SK-N-SH treated with all-trans-retinoic acid at 6 μM for 48 hours (cell line): ENCODE measurements at regions not wholly inside any gene's neighbourhood (a gene's known extent, or its start where the extent isn't known, plus 50 kb on each side); places are given as distances from the start of the nearest gene placed in this dataset.

Experiments used
- ATAC-seq: fragments of 200-7000 bp; cut with Tn5 transposase; 3 replicates; pipeline ENCODE4 v1.9.1; 2020; ENCODE audit warnings: mild to moderate bottlenecking, moderate library complexity
- ARNTL ChIP-seq: fragments of 450-650 bp; formaldehyde crosslinking; IDR thresholded peaks from 2 replicates; pipeline ENCODE4 v1.5.0; 2020; ENCODE audit warnings: low read depth, mild to moderate bottlenecking, moderate library complexity, borderline replicate concordance
- BACH2 ChIP-seq: fragments of 250-450 bp; sonication (Bioruptor Pico); IDR thresholded peaks from 2 replicates; pipeline ENCODE4 v1.9.0; 2021; ENCODE audit warnings: mild to moderate bottlenecking, borderline replicate concordance
- CSDC2 ChIP-seq: fragments of 250-450 bp; sonication (Bioruptor Pico); IDR thresholded peaks from 2 replicates; pipeline ENCODE4 v1.5.0; 2020; ENCODE audit warnings: mild to moderate bottlenecking, moderate library complexity
- ESRRG ChIP-seq: fragments of 250-450 bp; sonication (Bioruptor Pico); IDR thresholded peaks from 2 replicates; pipeline ENCODE4 v1.6.1; 2021; ENCODE audit warnings: mild to moderate bottlenecking
- GLIS3 ChIP-seq: fragments of 250-450 bp; sonication (Bioruptor Pico); IDR thresholded peaks from 2 replicates; pipeline ENCODE4 v1.5.0; 2020; ENCODE audit warnings: mild to moderate bottlenecking, moderate library complexity
- OSR1 ChIP-seq: fragments of 250-450 bp; sonication (Bioruptor Pico); IDR thresholded peaks from 2 replicates; pipeline ENCODE4 v1.8.0; 2022; ENCODE audit warnings: moderate library complexity, mild to moderate bottlenecking, inconsistent platforms
- PPARA ChIP-seq: fragments of 250-450 bp; sonication (Bioruptor Pico); IDR thresholded peaks from 2 replicates; pipeline ENCODE4 v1.5.0; 2020; ENCODE audit warnings: mild to moderate bottlenecking, borderline replicate concordance
- RARB ChIP-seq: fragments of 250-450 bp; sonication (Bioruptor Pico); IDR thresholded peaks from 2 replicates; pipeline ENCODE4 v1.8.0; 2021; ENCODE audit warnings: mild to moderate bottlenecking, moderate library complexity
- SNAI2 ChIP-seq: fragments of 250-450 bp; sonication (Bioruptor Pico); IDR thresholded peaks from 2 replicates; pipeline ENCODE4 v1.5.0; 2020; ENCODE audit warnings: mild to moderate bottlenecking, moderate library complexity
- ZC3H10 ChIP-seq: fragments of 250-450 bp; sonication (Bioruptor Pico); IDR thresholded peaks from 2 replicates; pipeline ENCODE4 v1.5.1; 2021; ENCODE audit warnings: mild to moderate bottlenecking, moderate library complexity
- ZFP3 ChIP-seq: fragments of 250-450 bp; sonication (Bioruptor Pico); IDR thresholded peaks from 2 replicates; pipeline ENCODE4 v1.5.0; 2020; ENCODE audit warnings: mild to moderate bottlenecking, moderate library complexity
- ZFP30 ChIP-seq: fragments of 450-650 bp; formaldehyde crosslinking; IDR thresholded peaks from 2 replicates; pipeline ENCODE4 v1.5.0; 2022; ENCODE audit warnings: mild to moderate bottlenecking, moderate library complexity
- ZNF565 ChIP-seq: fragments of 450-650 bp; formaldehyde crosslinking; conservative IDR thresholded peaks from 2 replicates; pipeline ENCODE4 v1.5.0; 2020; ENCODE audit warnings: low read depth, mild to moderate bottlenecking, moderate library complexity
- ZNF70 ChIP-seq: fragments of 450-650 bp; formaldehyde crosslinking; IDR thresholded peaks from 2 replicates; pipeline ENCODE4 v1.5.0; 2020; ENCODE audit warnings: mild to moderate bottlenecking, moderate library complexity
- ZNF8 ChIP-seq: fragments of 450-650 bp; formaldehyde crosslinking; IDR thresholded peaks from 2 replicates; pipeline ENCODE4 v1.5.0; 2020; ENCODE audit warnings: mild to moderate bottlenecking, moderate library complexity
- TF ChIP-seq, protein P1 (sequence below): fragments of 250-450 bp; sonication (Bioruptor Pico); IDR thresholded peaks from 2 replicates; pipeline ENCODE4 v1.5.1; 2020; ENCODE audit warnings: low read depth, mild to moderate bottlenecking, moderate library complexity
- TF ChIP-seq, protein P2 (sequence below): fragments of 250-450 bp; sonication (Bioruptor Pico); IDR thresholded peaks from 2 replicates; pipeline ENCODE4 v1.8.0; 2021; ENCODE audit warnings: low read depth, mild to moderate bottlenecking, moderate library complexity, borderline replicate concordance
- TF ChIP-seq, protein P3 (sequence below): fragments of 250-450 bp; sonication (Bioruptor Pico); IDR thresholded peaks from 2 replicates; pipeline ENCODE4 v1.8.0; 2020; ENCODE audit warnings: mild to moderate bottlenecking, moderate library complexity, borderline replicate concordance
- TF ChIP-seq, protein P4 (sequence below): fragments of 250-450 bp; sonication (Bioruptor Pico); IDR thresholded peaks from 2 replicates; pipeline ENCODE4 v1.5.1; 2021; ENCODE audit warnings: mild to moderate bottlenecking, moderate library complexity

DNA sequence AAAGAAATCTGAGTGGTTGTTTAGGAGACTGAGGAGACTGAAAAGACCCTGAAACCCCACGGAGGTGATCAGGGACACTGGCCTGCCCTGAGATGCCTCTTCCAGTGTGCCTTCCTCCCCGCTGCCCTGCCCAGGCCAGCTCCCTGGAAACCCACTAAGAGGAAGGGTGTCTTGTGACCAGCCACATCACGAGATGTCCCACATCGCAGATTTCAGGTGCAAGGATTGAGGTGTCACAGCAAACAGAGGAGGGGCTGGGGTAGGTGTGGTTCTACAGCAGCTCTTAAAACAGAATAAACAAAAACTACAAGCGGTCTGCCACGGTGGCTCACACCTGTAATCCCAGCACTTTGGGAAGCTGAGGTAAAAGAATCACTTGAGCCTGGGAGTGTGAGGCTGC lies 184.3 kb upstream of the C14orf180 start:
- no peak for ATAC-seq
- no peak for TF ChIP-seq BACH2 (CRISPR knock-in tag)
- TF ChIP-seq, protein P1, sequence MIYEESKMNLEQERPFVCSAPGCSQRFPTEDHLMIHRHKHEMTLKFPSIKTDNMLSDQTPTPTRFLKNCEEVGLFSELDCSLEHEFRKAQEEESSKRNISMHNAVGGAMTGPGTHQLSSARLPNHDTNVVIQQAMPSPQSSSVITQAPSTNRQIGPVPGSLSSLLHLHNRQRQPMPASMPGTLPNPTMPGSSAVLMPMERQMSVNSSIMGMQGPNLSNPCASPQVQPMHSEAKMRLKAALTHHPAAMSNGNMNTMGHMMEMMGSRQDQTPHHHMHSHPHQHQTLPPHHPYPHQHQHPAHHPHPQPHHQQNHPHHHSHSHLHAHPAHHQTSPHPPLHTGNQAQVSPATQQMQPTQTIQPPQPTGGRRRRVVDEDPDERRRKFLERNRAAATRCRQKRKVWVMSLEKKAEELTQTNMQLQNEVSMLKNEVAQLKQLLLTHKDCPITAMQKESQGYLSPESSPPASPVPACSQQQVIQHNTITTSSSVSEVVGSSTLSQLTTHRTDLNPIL (CRISPR knock-in tag), result no peak

DNA sequence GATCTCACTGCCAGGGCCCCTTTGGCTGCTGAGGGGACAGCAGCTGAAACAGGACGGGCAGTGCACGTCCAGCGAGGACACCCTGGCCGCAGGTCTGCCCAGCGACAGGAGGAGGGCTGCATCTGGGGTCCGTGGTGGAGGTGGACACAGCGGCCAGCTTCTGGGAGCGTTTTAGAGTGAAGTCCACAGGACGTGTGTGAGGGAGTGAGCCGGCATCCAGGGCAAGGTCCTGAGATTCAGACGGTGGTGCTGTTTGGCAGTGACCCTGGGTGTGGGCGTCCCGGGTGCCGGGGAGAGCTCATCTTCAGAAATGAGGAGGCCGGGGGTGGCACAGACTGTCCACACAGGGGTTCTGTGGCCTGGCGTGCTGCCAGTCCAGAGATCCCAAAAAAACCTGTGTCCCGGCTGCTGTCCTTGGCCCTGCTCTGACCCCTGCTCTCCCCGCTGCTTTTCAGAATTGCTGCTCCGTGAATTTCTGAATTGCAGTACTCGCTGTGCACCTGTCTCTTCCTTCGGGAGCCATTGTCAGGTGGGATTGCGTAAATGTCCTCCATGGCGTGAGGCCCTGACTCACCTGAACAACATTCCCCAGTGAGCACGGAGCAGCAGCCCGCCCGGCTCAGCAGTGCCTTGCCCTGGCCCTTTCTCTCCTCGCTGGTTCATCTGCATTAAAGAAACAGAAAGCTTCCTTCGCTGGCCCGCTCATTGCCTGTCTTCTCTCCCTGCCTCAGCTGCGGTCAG lies 183.5 kb upstream of the C14orf180 start:
- TF ChIP-seq, protein P1 (CRISPR knock-in tag), result no peak
- TF ChIP-seq, protein P2, sequence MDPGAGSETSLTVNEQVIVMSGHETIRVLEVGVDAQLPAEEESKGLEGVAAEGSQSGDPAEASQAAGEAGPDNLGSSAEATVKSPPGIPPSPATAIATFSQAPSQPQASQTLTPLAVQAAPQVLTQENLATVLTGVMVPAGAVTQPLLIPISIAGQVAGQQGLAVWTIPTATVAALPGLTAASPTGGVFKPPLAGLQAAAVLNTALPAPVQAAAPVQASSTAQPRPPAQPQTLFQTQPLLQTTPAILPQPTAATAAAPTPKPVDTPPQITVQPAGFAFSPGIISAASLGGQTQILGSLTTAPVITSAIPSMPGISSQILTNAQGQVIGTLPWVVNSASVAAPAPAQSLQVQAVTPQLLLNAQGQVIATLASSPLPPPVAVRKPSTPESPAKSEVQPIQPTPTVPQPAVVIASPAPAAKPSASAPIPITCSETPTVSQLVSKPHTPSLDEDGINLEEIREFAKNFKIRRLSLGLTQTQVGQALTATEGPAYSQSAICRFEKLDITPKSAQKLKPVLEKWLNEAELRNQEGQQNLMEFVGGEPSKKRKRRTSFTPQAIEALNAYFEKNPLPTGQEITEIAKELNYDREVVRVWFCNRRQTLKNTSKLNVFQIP (CRISPR knock-in tag), result no peak
- TF ChIP-seq, protein P3, sequence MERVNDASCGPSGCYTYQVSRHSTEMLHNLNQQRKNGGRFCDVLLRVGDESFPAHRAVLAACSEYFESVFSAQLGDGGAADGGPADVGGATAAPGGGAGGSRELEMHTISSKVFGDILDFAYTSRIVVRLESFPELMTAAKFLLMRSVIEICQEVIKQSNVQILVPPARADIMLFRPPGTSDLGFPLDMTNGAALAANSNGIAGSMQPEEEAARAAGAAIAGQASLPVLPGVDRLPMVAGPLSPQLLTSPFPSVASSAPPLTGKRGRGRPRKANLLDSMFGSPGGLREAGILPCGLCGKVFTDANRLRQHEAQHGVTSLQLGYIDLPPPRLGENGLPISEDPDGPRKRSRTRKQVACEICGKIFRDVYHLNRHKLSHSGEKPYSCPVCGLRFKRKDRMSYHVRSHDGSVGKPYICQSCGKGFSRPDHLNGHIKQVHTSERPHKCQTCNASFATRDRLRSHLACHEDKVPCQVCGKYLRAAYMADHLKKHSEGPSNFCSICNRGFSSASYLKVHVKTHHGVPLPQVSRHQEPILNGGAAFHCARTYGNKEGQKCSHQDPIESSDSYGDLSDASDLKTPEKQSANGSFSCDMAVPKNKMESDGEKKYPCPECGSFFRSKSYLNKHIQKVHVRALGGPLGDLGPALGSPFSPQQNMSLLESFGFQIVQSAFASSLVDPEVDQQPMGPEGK, result no peak
- no peak for TF ChIP-seq ZC3H10 (CRISPR knock-in tag)
- TF ChIP-seq, all 23 proteins: peak for 0

DNA sequence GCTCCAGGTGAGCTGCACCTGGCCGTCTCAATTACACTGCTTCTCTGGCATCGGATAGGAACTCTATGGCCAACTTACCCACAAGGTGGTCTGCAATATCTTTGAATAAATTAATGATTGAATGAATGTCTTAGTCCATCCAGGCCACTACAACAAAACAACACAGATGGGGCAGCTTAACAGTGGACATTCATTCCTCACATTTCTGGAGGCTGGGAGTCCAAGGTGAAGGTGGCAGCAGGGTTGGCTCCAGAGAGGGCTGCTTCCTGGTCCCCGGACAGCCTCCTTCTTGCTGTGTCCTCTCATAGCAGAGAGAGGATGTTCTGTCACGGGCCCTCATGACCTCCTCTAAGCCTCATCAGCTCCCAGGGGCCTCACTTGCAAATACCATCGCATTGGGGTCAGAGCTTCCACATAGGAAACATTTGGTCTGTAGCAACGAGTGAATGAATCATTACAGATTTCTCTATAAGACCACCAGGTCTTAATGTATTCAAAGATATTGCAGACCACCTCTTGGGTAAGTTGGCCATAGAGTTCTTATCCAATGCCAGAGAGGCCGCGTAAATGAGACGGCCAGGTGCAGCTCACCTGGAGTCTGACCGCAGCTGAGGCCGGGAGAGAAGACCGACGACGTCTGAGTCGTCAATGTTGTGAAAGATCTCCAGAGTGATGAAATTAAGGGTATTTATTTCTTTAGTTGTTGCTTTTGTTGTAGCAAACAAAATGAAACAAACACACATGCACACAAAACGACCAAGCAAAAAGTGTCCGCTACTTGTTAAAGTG lies 182.7 kb upstream of the C14orf180 start:
- TF ChIP-seq ZNF70 (CRISPR knock-in tag), result no peak
- TF ChIP-seq RARB (CRISPR knock-in tag), result no peak
- TF ChIP-seq, protein P3, result no peak
- no peak for TF ChIP-seq ZNF8 (CRISPR knock-in tag)
- no peak for TF ChIP-seq ZFP30 (CRISPR knock-in tag)
- TF ChIP-seq ZC3H10 (CRISPR knock-in tag), result no peak
- TF ChIP-seq, protein P2 (CRISPR knock-in tag), result no peak
- no peak for TF ChIP-seq GLIS3 (CRISPR knock-in tag)
- TF ChIP-seq ZNF565, result no peak
- no peak for TF ChIP-seq ZFP3
- no peak for TF ChIP-seq PPARA (CRISPR knock-in tag)
- no peak for TF ChIP-seq ARNTL (CRISPR knock-in tag)
- TF ChIP-seq ESRRG, result no peak
- TF ChIP-seq BACH2 (CRISPR knock-in tag), result no peak
- no peak for TF ChIP-seq SNAI2 (CRISPR knock-in tag)
- no peak for ATAC-seq

More for the DNA sequence above, 183.5 kb upstream of the C14orf180 start:
- ATAC-seq, result no peak

DNA sequence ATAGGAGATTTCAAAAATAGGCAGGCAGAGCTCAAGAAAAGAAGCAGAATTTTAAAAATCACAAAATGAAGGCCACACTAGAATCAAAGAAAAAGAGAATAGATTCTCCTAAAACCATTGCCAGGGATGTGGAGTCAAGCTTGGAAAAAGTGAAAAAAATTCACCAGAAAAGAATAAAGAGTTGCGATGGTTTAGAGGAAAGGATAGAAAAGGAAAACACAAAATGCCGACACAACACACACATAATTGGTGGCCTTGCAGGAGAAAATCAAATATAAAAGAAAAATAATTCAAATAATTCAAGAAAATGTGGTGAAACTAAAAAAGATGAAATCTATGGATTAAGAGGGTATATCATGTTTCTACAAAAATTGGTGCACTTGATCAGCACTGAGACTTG lies 181.6 kb upstream of the C14orf180 start:
- no peak for ATAC-seq
- TF ChIP-seq, protein P1 (CRISPR knock-in tag), result no peak
- TF ChIP-seq, protein P4, sequence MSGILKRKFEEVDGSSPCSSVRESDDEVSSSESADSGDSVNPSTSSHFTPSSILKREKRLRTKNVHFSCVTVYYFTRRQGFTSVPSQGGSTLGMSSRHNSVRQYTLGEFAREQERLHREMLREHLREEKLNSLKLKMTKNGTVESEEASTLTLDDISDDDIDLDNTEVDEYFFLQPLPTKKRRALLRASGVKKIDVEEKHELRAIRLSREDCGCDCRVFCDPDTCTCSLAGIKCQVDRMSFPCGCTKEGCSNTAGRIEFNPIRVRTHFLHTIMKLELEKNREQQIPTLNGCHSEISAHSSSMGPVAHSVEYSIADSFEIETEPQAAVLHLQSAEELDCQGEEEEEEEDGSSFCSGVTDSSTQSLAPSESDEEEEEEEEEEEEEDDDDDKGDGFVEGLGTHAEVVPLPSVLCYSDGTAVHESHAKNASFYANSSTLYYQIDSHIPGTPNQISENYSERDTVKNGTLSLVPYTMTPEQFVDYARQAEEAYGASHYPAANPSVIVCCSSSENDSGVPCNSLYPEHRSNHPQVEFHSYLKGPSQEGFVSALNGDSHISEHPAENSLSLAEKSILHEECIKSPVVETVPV (CRISPR knock-in tag), result no peak
- no peak for TF ChIP-seq ZNF8 (CRISPR knock-in tag)
- TF ChIP-seq ZNF565, result no peak
- TF ChIP-seq PPARA (CRISPR knock-in tag), result no peak
- TF ChIP-seq OSR1, result no peak
- TF ChIP-seq ARNTL (CRISPR knock-in tag), result no peak
- TF ChIP-seq CSDC2 (CRISPR knock-in tag), result no peak
- TF ChIP-seq, all 23 proteins: peak for 0
